D341Med (cell line): ENCODE measurements at regions not wholly inside any gene's neighbourhood (a gene's known extent, or its start where the extent isn't known, plus 50 kb on each side); places are given as distances from the start of the nearest gene placed in this dataset.

Experiments used
- DNase-seq: peaks from one replicate; pipeline ENCODE4 v3.0.0; 2012; ENCODE audit warnings: low spot score

DNA sequence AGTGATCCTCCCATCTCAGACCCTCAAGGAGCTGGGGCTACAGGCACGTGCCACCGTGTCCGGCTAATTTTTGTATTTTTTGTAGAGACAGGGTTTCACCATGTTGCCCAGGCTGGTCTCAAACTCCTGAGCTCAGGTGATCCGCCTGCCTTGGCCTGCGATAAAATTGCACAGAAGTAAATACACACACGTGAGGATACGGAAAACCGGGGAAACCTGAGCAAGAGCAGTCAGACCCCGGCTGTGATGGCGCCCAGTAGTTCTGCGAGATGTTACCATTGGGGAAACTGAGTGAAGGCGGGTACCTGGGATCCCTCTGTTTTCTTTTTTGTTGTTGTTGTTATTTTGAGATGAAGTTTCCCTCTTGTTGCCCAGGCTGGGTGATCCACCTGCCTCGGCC is 114.9 kb downstream of the C9orf50 start:
- DNase-seq, result no peak

GRCh38 chr9:129505270-129505902 is 115.5 kb downstream of the C9orf50 start:
- no peak for DNase-seq

- DNase-seq, result no peak
Observed at GRCh38 chr9:129504404-129504803, 116.5 kb downstream of the C9orf50 start.

GRCh38 chr9:129501771-129502319 is 119.1 kb downstream of the C9orf50 start:
- DNase-seq, result no peak

- DNase-seq, result no peak
Observed at GRCh38 chr9:129500863-129501770, 119.8 kb downstream of the C9orf50 start.

DNA sequence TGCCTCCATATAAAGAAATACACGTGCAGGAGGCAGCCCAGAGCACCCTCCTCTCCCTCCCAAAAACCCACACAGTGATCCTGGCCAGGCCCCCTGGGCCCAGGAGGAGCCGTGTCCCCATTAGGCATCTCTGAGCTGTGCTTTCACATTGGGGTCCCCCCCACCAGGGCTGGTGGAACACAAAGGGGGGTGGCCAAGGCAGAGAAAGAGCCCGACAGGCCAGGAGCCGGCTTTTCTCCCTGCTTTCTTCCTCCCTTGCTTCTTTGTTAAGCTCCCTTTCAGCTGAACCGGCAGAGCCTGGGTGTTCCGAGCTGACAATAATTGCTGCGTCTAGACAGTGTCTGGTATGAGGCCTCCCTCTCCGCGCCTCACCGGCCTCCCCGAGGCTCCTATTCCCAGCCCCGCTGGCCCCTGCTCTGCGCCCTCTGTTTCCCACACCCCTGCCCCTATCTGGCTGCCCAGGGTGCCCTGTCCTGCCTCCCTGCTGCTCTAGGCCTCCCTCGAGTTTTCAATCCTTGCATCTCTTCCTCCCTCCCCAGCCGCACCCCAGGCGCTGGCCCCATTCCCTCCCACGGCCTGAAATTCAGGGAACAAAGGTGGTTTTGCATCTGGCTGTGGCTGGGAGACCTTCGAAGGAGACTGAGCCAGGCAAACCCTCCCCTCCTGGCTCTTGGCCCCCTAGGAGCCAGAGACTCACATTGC is 120.6 kb downstream of the C9orf50 start:
- peak; percentile 64 for DNase-seq

DNA sequence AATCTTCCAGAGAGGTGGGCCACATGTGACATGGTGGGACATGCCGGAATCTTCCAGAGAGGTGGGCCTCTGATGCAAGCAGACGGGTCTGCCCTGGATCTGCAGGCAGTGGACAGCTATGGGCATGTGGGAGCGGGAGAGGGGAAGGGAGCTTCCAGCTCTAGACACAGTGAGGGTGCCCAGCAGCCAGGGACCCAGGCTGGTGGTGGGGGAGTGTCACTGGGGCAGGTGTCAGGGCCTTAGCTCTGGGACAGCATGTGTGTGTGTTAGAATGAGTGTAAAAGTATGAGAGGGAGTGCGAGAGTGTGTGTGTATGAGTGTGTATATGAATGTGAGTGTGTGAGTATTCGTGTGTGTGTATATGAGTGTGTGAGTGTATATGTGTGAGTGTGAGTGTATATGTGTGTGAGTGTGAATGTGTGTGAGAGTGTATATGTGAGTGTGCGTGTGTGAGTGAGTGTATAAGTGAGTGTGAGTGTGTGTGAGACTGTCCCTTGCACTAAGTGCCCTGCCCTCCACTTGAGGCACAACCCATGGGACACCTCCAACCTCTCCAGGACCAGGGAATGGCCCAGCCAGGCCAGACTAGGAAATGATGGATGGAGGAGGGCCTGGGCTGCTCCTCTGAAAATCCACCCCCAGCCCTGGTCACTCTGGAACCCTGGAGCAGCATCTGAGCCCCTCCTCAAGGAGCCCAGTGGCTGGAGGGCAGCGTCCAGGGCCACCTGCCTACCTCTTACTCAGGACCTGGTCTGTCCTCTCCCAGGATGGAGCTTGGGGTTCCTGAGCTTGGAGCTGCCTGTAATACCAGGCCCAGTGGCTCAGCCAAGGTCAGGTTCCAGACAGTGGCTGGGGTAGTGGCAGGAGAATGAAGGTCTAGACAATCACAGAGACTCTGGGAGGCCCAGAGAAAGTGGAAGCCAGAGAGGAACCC is 122.2 kb downstream of the C9orf50 start:
- DNase-seq, result no peak

GRCh38 chr9:129497813-129498450 is 123.0 kb downstream of the C9orf50 start:
- no peak for DNase-seq

GRCh38 chr9:129497005-129497812 is 123.7 kb downstream of the C9orf50 start:
- peak; percentile 72 for DNase-seq

- DNase-seq, result peak; percentile 90
Observed at GRCh38 chr9:129496473-129497004, 124.4 kb downstream of the C9orf50 start.

- peak; percentile 97 for DNase-seq
Observed at GRCh38 chr9:129495620-129496472, 125.1 kb downstream of the C9orf50 start.

- no peak for DNase-seq
Observed at GRCh38 chr9:129494113-129494789, 126.7 kb downstream of the C9orf50 start.

DNA sequence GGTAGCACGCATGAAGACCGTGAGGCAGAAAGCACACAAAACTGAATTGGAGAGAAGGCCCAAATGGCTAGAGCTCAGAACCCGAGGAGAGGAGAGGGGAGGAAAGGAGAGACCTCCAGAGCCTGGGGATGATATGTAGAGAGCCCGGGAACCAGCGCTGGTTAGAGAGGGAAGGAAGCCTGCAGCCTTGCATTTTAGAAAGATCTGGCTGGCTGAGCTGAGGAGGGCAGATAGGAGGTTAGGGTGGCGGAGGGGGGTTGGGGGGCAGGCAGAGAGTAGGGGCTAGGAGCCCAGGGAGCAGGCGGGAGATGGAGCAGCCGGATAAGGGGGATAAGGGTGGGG is 127.2 kb downstream of the C9orf50 start:
- no peak for DNase-seq

DNA sequence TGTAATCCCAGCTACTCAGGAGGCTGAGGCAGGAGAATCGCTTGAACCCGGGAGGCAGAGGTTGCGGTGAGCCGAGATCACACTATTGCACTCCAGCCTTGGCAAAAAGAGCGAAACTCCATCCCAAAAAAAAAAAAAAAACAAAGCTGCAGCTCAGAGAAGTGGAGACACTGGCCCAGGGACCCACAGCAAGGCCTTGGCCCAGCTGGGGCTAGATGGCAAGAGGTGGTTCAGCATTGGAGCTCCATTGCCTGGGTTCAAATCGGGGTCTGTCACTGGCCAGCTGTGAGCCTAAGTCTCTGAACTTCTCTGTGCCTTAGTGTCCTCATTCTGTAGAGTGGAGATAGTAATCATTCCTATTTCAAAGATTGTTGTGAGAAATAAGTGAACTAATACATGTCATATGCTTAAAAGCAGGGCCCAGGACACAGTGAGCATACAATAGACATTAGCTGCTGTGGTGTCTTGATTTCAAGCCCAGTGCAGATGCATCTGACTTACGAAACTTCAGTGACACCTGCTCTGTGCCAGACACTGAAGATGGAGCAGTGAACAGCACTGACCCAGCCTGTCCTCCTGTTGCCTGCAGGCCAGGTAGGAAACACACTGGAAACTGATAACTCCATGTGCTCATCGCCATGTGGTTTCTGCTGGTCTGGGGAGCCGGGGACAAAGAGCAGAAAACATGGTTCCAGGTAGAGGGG is 127.7 kb downstream of the C9orf50 start:
- DNase-seq, result no peak

GRCh38 chr9:129491487-129491855 is 129.4 kb downstream of the C9orf50 start:
- DNase-seq, result no peak

- DNase-seq, result no peak
Observed at GRCh38 chr9:129490583-129491486, 130.1 kb downstream of the C9orf50 start.
